HEK293 (cell line): ENCODE measurements at regions not wholly inside any gene's neighbourhood (a gene's known extent, or its start where the extent isn't known, plus 50 kb on each side); places are given as distances from the start of the nearest gene placed in this dataset.

Experiments
- CTCF ChIA-PET: fragments of 350-600 bp; formaldehyde crosslinking; extraction: SDS; loops from one replicate; lab custom pipeline; 2021; ENCODE audit warnings: antibody characterized with exemption; lab: Yijun Ruan, JAX
- POLR2A ChIA-PET: fragments of 300-600 bp; formaldehyde crosslinking; extraction: SDS; loops from one replicate; lab custom pipeline; 2020; ENCODE audit warnings: antibody characterized with exemption, inconsistent platforms; lab: Yijun Ruan, JAX
- H3K27ac ChIP-seq: fragments of 200-500 bp; sonication (Bioruptor generic); 2 replicates; pipeline ENCODE4 v1.5.1; 2014; ENCODE audit warnings: low read depth, low read length, control low read depth, inconsistent platforms; ENCODE audit errors: extremely low read depth
- H3K36me3 ChIP-seq, 2 experiments: fragments of 200-500 bp in 1 of 2; sonication (Bioruptor generic) in 1 of 2; 1 replicate in 1 of 2; 2 replicates in 1 of 2; pipeline ENCODE4 v1.5.1; 2014 to 2017; ENCODE audit warnings: inconsistent platforms in 2 of 2, low read length in 2 of 2; ENCODE audit not compliant: control insufficient read depth in 2 of 2, insufficient read depth in 1 of 2
- H3K4me1 ChIP-seq: fragments of 200-500 bp; sonication (Bioruptor generic); 2 replicates; pipeline ENCODE4 v1.5.1; 2014; ENCODE audit warnings: mild to moderate bottlenecking, low read length, inconsistent platforms; ENCODE audit not compliant: control insufficient read depth, insufficient read depth
- H3K4me3 ChIP-seq: 2 replicates; pipeline ENCODE4 v1.5.1; 2011; ENCODE audit warnings: low read depth, mild to moderate bottlenecking, control low read depth, low read length, moderate library complexity
- H3K9me3 ChIP-seq: fragments of 200-500 bp; sonication (Bioruptor generic); 2 replicates; pipeline ENCODE4 v1.5.1; 2014; ENCODE audit warnings: low read depth, low read length, inconsistent platforms; ENCODE audit not compliant: control insufficient read depth, insufficient read depth
- GLI2 ChIP-seq: fragments of 450-650 bp; formaldehyde crosslinking; IDR thresholded peaks from 2 replicates; pipeline ENCODE4; 2017; ENCODE audit warnings: missing biosample characterization, missing genetic modification characterization, low read depth, borderline replicate concordance
- KLF10 ChIP-seq: fragments of 450-650 bp; IDR thresholded peaks from 2 replicates; pipeline ENCODE4 v1.5.1; 2018; ENCODE audit warnings: missing biosample characterization, mild to moderate bottlenecking, missing genetic modification characterization
- KLF7 ChIP-seq: fragments of 450-650 bp; formaldehyde crosslinking; IDR thresholded peaks from 2 replicates; pipeline ENCODE4 v1.5.1; 2016; ENCODE audit warnings: missing biosample characterization, missing genetic modification characterization, borderline replicate concordance
- OSR2 ChIP-seq: fragments of 450-650 bp; formaldehyde crosslinking; IDR thresholded peaks from 2 replicates; pipeline ENCODE4 v1.5.1; 2016; ENCODE audit warnings: missing biosample characterization, missing genetic modification characterization
- PATZ1 ChIP-seq: fragments of 450-650 bp; formaldehyde crosslinking; IDR thresholded peaks from 2 replicates; pipeline ENCODE4 v1.5.1; 2016; ENCODE audit warnings: missing biosample characterization, missing genetic modification characterization
- PRDM10 ChIP-seq: fragments of 450-650 bp; formaldehyde crosslinking; IDR thresholded peaks from 2 replicates; pipeline ENCODE4 v1.5.1; 2016; ENCODE audit warnings: missing biosample characterization, missing genetic modification characterization
- ZBTB11 ChIP-seq: fragments of 450-650 bp; formaldehyde crosslinking; conservative IDR thresholded peaks from 2 replicates; pipeline ENCODE4 v1.5.1; 2016; ENCODE audit warnings: low read depth, missing biosample characterization, missing genetic modification characterization
- ZBTB17 ChIP-seq: fragments of 450-650 bp; formaldehyde crosslinking; IDR thresholded peaks from 2 replicates; pipeline ENCODE4 v1.5.1; 2016; ENCODE audit warnings: missing biosample characterization, missing genetic modification characterization
- ZBTB21 ChIP-seq: fragments of 450-650 bp; formaldehyde crosslinking; IDR thresholded peaks from 2 replicates; pipeline ENCODE4 v1.5.1; 2017; ENCODE audit warnings: missing biosample characterization, missing genetic modification characterization
- ZBTB44 ChIP-seq: fragments of 450-650 bp; IDR thresholded peaks from 2 replicates; pipeline ENCODE4 v1.5.1; 2018; ENCODE audit warnings: missing biosample characterization, mild to moderate bottlenecking, missing genetic modification characterization
- ZFP3 ChIP-seq: fragments of 450-650 bp; formaldehyde crosslinking; IDR thresholded peaks from 2 replicates; pipeline ENCODE4 v1.5.1; 2016; ENCODE audit warnings: low read depth, missing biosample characterization, missing genetic modification characterization
- ZNF138 ChIP-seq: fragments of 450-650 bp; formaldehyde crosslinking; IDR thresholded peaks from 2 replicates; pipeline ENCODE4 v1.5.1; 2016; ENCODE audit warnings: missing biosample characterization, missing genetic modification characterization, borderline replicate concordance
- ZNF184 ChIP-seq: fragments of 450-650 bp; IDR thresholded peaks from 2 replicates; pipeline ENCODE4 v1.5.1; 2018; ENCODE audit warnings: missing biosample characterization, mild to moderate bottlenecking, missing genetic modification characterization
- ZNF23 ChIP-seq: fragments of 450-650 bp; formaldehyde crosslinking; IDR thresholded peaks from 2 replicates; pipeline ENCODE4 v1.5.1; 2016; ENCODE audit warnings: missing biosample characterization, missing genetic modification characterization, borderline replicate concordance
- ZNF239 ChIP-seq: fragments of 450-650 bp; formaldehyde crosslinking; IDR thresholded peaks from 2 replicates; pipeline ENCODE4 v1.5.1; 2016; ENCODE audit warnings: missing biosample characterization, missing genetic modification characterization
- ZNF311 ChIP-seq: fragments of 450-650 bp; formaldehyde crosslinking; IDR thresholded peaks from 2 replicates; pipeline ENCODE4 v1.5.1; 2017; ENCODE audit warnings: missing biosample characterization, missing genetic modification characterization, borderline replicate concordance
- ZNF426 ChIP-seq: fragments of 450-650 bp; formaldehyde crosslinking; IDR thresholded peaks from 2 replicates; pipeline ENCODE4 v1.5.1; 2017; ENCODE audit warnings: missing biosample characterization, missing genetic modification characterization, mild to moderate bottlenecking, inconsistent platforms, moderate library complexity
- ZNF449 ChIP-seq: fragments of 450-650 bp; formaldehyde crosslinking; IDR thresholded peaks from 2 replicates; pipeline ENCODE4 v1.5.1; 2017; ENCODE audit warnings: missing biosample characterization, mild to moderate bottlenecking, missing genetic modification characterization, moderate library complexity
- ZNF654 ChIP-seq: fragments of 450-650 bp; formaldehyde crosslinking; IDR thresholded peaks from 2 replicates; pipeline ENCODE4 v1.5.1; 2016; ENCODE audit warnings: low read depth, missing biosample characterization, missing genetic modification characterization
- ZNF658 ChIP-seq: fragments of 450-650 bp; formaldehyde crosslinking; IDR thresholded peaks from 2 replicates; pipeline ENCODE4; 2016; ENCODE audit warnings: missing biosample characterization, missing genetic modification characterization
- ZNF830 ChIP-seq: fragments of 450-650 bp; IDR thresholded peaks from 2 replicates; pipeline ENCODE4 v1.5.0; 2018; ENCODE audit warnings: missing biosample characterization, missing genetic modification characterization, low read depth, mild to moderate bottlenecking, moderate library complexity

- CTCF ChIA-PET = interaction anchor here (0.6 to 0.7 kb wide), 3 partner anchors 21 to 633 kb away, joined by 3 to 8 read pairs (median 4); no protein-coding TSS in a partner anchor
- POLR2A ChIA-PET = no interaction called here
These were observed 61.6 kb upstream of the DYNC1I1 start for GRCh38 chr7:95710711-95711110.

GRCh38 chr7:95700917-95701316 lies 71.4 kb upstream of the DYNC1I1 start:
- ChIA-PET POLR2A (no interaction called here), CTCF (interaction anchor here (1.0 to 2.1 kb wide), 2 partner anchors 10 to 12 kb away, joined by 3 to 7 read pairs; no protein-coding TSS in a partner anchor)
- no peaks in the 10 kb centered on the region for H3K9me3 ChIP-seq
- H3K4me3 ChIP-seq = no peak overlapping the region
- no peaks in the 10 kb centered on the region for H3K36me3 ChIP-seq
- no peak overlapping the region for H3K27ac ChIP-seq
- H3K4me1 ChIP-seq = no peaks in the 10 kb centered on the region
- TF ChIP-seq ZNF184 (tag by site-specific recombination) (no peak), ZBTB44 (tag by site-specific recombination) (no peak), ZNF830 (no peak), KLF7 (no peak), PRDM10 (tag by site-specific recombination) (no peak), GLI2 (tag by site-specific recombination) (no peak), ZBTB21 (no peak), ZNF426 (tag by site-specific recombination) (no peak), ZNF23 (tag by site-specific recombination) (no peak), ZNF658 (tag by site-specific recombination) (no peak), ZBTB11 (tag by site-specific recombination) (no peak), KLF10 (tag by site-specific recombination) (no peak), ZNF138 (tag by site-specific recombination) (no peak), OSR2 (no peak), ZFP3 (no peak)

More at GRCh38 chr7:95710711-95711110, 61.6 kb upstream of the DYNC1I1 start:
- no peaks in the 10 kb centered on the region for H3K36me3 ChIP-seq
- no peak overlapping the region for H3K27ac ChIP-seq
- H3K4me1 ChIP-seq = no peaks in the 10 kb centered on the region
- H3K4me3 ChIP-seq = no peak overlapping the region
- no peaks in the 10 kb centered on the region for H3K9me3 ChIP-seq
- TF ChIP-seq ZNF654 (tag by site-specific recombination) = no peak
- TF ChIP-seq ZBTB17 (tag by site-specific recombination) = no peak
- TF ChIP-seq OSR2 = no peak
- no peak for TF ChIP-seq ZNF311 (tag by site-specific recombination)
- TF ChIP-seq ZNF449 (tag by site-specific recombination) = no peak
- no peak for TF ChIP-seq ZNF239
- no peak for TF ChIP-seq PATZ1 (tag by site-specific recombination)
